ENCODE measurements at regions not wholly inside any gene's neighbourhood (a gene's known extent, or its start where the extent isn't known, plus 50 kb on each side); places are given as distances from the start of the nearest gene placed in this dataset.

DNA sequence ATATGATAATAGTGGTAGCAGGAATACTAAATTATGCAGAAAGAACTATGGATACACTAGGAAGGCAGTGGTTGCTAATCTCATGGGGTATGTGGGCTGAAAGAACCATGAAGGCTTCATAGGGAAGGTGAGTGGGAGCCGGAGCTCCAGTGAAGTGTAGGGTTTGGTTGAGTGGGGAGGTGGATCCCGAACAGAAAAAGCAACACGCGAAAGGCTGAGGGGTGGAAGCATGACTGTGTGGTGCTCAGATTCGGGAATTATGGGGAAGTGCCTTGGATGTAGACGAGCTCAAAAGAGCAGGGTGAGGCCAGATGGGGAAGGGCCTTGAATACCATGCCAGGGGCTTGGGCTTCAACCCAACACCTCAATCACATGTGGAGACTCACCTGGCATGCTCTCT, 715.1 kb downstream of the TYW1 start:
- Histone ChIP-seq H3K4me1 (ENCODE audit: control insufficient read depth, insufficient read depth, low read length) (no peaks in the 10 kb centered on the region), H3K36me3 (ENCODE audit: insufficient read depth, low read length) (no peaks in the 10 kb centered on the region), H3K9me3 (replicated peaks; ENCODE audit: low read length) (peaks cover 14% of the 10 kb centered on the region), H3K9ac (ENCODE audit: low read depth, low read length) (no peak overlapping the region), H3K4me3 (ENCODE audit: low read length) (no peak overlapping the region), H3K4me2 (ENCODE audit: low read length) (no peak overlapping the region), H3K27me3 (ENCODE audit: control insufficient read depth, insufficient read depth, low read length) (no peaks in the 10 kb centered on the region)

DNA sequence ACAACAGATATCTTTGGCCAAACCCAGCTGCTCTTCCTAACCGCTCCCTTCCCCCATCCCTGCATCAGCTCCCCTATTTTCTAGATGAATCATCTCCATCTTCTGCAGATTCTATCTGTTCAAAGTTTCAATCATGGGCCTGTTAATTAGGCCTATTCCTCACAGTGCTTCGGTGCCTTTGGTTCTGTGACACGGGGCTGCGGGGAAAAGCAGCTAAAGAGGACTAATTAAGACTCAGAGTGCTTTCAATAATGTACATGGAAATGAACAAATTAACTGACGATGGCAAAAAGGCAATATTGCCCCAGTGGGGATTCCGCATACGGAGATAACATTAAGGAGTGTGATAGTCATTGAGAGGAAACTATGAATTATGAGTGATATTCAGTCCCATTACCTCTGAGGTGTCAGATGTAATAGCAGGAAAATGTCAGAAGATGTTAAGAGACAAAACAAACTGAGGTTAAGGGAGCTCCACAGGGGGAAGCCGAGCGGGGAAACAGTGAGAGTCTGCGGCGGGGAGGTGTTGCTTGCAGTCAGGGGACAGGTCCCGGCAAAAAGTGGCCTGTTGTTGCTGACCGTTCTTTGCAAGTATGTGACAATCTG, 716.9 kb downstream of the TYW1 start:
- no peaks in the 10 kb centered on the region for H3K27me3 ChIP-seq (ENCODE audit: control insufficient read depth, insufficient read depth, low read length)
- peaks cover 12% of the 10 kb centered on the region for H3K9me3 ChIP-seq (replicated peaks; ENCODE audit: low read length)
- no peaks in the 10 kb centered on the region for H3K4me1 ChIP-seq (ENCODE audit: control insufficient read depth, insufficient read depth, low read length)
- no peak overlapping the region for H3K9ac ChIP-seq (ENCODE audit: low read depth, low read length)
- no peak overlapping the region for H3K4me3 ChIP-seq (ENCODE audit: low read length)
- H3K36me3 ChIP-seq (ENCODE audit: insufficient read depth, low read length): no peaks in the 10 kb centered on the region
- no peak overlapping the region for H3K4me2 ChIP-seq (ENCODE audit: low read length)

DNA sequence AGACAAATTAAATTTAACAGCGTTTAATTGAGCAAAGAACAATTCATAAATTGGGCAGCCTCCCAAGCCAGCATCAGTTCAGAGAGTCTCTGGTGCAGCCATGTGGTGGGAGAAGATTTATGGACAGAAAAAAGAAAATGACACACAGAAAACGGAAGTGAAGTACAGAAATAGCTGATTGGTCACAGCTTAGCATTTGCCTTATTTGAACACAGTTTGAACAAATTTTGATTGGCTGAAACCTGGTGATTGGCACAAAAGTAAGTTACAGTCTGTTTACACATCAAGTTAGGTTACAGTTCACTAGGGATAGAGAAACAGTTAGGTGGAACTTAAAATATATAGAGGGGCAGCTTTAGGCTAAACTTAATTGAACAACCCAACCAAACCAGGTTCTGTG, 720.1 kb downstream of the TYW1 start:
- Histone ChIP-seq H3K4me2 (ENCODE audit: low read length) (no peak overlapping the region), H3K4me1 (ENCODE audit: control insufficient read depth, insufficient read depth, low read length) (no peaks in the 10 kb centered on the region), H3K27me3 (ENCODE audit: control insufficient read depth, insufficient read depth, low read length) (no peaks in the 10 kb centered on the region), H3K4me3 (ENCODE audit: low read length) (no peak overlapping the region), H3K9ac (ENCODE audit: low read depth, low read length) (no peak overlapping the region), H3K9me3 (replicated peaks; ENCODE audit: low read length) (peaks cover 9% of the 10 kb centered on the region), H3K36me3 (ENCODE audit: insufficient read depth, low read length) (no peaks in the 10 kb centered on the region)

DNA sequence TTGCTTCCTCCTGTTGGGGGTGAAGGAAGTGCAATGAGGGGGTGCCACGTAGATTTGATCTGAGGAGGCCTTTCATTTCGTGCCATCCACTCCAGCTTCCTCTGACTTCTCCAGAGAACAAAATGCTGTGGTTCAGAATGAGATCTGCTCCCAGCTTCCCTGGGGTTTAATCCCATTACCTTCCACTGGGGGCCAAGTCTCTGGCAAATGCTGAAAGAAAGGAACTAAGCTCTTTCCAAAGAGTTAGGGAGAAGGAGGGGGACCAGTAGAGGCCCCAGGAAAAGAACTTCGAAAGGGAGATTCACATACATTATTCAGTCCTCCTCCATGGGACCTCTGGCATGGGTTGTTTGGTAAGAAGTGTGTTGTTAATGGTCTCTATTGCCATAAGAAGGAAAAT, 727.0 kb downstream of the TYW1 start:
- Histone ChIP-seq H3K9ac (ENCODE audit: low read depth, low read length) (no peak overlapping the region), H3K4me2 (ENCODE audit: low read length) (no peak overlapping the region), H3K27me3 (ENCODE audit: control insufficient read depth, insufficient read depth, low read length) (no peaks in the 10 kb centered on the region), H3K36me3 (ENCODE audit: insufficient read depth, low read length) (no peaks in the 10 kb centered on the region), H3K4me1 (ENCODE audit: control insufficient read depth, insufficient read depth, low read length) (no peaks in the 10 kb centered on the region), H3K9me3 (replicated peaks; ENCODE audit: low read length) (no peaks in the 10 kb centered on the region), H3K4me3 (ENCODE audit: low read length) (no peak overlapping the region)

DNA sequence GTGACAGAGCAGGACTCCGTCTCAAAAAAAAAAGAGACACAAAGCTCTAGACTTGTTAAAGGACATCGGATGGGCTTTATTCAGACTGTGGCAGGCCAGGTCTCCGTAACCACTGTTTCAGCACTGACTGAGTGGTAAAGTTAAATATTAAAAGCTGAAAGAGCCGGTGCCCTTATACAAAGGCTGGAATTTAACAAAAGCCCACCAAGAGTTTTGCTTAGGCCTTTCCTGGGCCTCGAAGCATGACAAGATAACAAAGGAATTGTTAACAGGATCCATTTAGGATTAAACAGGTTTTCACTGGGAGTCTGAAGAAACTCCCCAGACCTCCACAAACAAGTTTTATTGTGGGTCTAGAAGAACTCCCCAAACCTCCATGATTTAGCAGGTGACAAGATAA, 727.8 kb downstream of the TYW1 start:
- H3K9ac ChIP-seq (ENCODE audit: low read depth, low read length): no peak overlapping the region
- no peak overlapping the region for H3K4me2 ChIP-seq (ENCODE audit: low read length)
- no peaks in the 10 kb centered on the region for H3K9me3 ChIP-seq (replicated peaks; ENCODE audit: low read length)
- H3K27me3 ChIP-seq (ENCODE audit: control insufficient read depth, insufficient read depth, low read length): no peaks in the 10 kb centered on the region
- no peaks in the 10 kb centered on the region for H3K4me1 ChIP-seq (ENCODE audit: control insufficient read depth, insufficient read depth, low read length)
- H3K4me3 ChIP-seq (ENCODE audit: low read length): no peak overlapping the region
- H3K36me3 ChIP-seq (ENCODE audit: insufficient read depth, low read length): no peaks in the 10 kb centered on the region

DNA sequence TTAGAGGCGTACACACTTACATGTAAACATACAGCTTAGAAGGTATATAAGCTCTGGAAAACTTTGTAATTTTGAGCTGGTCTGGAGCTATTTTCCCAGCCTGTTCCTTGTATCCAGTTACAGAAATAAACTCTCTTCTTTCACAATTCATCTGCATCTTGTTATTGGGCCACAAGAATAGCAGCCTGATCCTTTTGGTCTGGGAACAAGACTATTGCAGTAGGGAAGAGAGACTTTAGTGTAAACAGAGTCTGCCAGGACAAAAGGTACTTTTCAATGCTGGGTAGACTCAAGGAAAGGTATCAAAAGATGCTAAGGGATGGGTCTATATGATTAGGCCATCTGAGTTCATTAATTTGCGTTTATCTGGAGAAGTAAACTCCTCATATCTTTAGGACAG, 728.3 kb downstream of the TYW1 start:
- Histone ChIP-seq H3K36me3 (ENCODE audit: insufficient read depth, low read length) (no peaks in the 10 kb centered on the region), H3K4me1 (ENCODE audit: control insufficient read depth, insufficient read depth, low read length) (no peaks in the 10 kb centered on the region), H3K9ac (ENCODE audit: low read depth, low read length) (no peak overlapping the region), H3K27me3 (ENCODE audit: control insufficient read depth, insufficient read depth, low read length) (no peaks in the 10 kb centered on the region), H3K4me2 (ENCODE audit: low read length) (no peak overlapping the region), H3K9me3 (replicated peaks; ENCODE audit: low read length) (no peaks in the 10 kb centered on the region), H3K4me3 (ENCODE audit: low read length) (no peak overlapping the region)

DNA sequence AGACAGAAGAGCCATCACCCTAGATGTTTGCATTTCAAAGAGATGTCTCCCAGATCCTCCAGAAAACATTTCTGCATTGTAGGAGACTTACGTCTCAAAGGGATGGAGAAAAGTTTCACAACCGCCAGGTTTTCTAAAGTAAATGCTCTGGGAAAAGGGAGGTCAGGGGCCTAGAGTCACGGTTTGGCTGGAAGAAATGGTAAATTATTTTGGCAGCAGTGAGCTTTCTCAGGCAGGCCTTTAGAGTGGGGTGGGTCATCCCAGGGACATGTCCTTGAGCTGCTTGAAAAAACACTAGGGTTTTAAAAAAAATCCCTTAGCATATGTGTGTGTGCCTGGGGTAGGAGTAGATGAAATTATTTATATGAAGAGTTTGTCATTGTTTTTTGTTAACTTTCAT, 728.8 kb downstream of the TYW1 start:
- Histone ChIP-seq H3K27me3 (ENCODE audit: control insufficient read depth, insufficient read depth, low read length) (no peaks in the 10 kb centered on the region), H3K4me3 (ENCODE audit: low read length) (no peak overlapping the region), H3K9me3 (replicated peaks; ENCODE audit: low read length) (no peaks in the 10 kb centered on the region), H3K9ac (ENCODE audit: low read depth, low read length) (no peak overlapping the region), H3K4me2 (ENCODE audit: low read length) (no peak overlapping the region), H3K4me1 (ENCODE audit: control insufficient read depth, insufficient read depth, low read length) (no peaks in the 10 kb centered on the region), H3K36me3 (ENCODE audit: insufficient read depth, low read length) (no peaks in the 10 kb centered on the region)

DNA sequence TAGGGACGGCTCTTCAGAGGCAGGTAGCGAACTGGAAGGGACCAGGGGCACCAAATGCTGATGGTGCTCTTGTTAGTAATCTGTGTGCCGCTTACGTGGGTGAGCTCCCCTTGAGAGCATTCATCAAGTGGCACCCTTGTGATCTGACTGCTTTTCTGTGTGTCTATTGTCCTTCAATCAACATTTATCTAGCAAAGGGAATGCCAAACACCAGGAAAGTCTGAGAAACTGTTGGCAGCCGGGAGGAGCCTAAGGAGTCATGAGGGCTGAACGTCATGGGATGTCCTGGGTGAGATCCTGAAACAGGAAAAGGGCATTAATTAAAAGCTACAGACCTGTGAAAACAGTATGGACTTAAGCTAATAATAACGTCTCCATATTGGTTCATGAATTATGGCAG, 733.1 kb downstream of the TYW1 start:
- Histone ChIP-seq H3K4me2 (ENCODE audit: low read length) (no peak overlapping the region), H3K4me3 (ENCODE audit: low read length) (no peak overlapping the region), H3K9ac (ENCODE audit: low read depth, low read length) (no peak overlapping the region), H3K36me3 (ENCODE audit: insufficient read depth, low read length) (no peaks in the 10 kb centered on the region), H3K27me3 (ENCODE audit: control insufficient read depth, insufficient read depth, low read length) (no peaks in the 10 kb centered on the region), H3K4me1 (ENCODE audit: control insufficient read depth, insufficient read depth, low read length) (no peaks in the 10 kb centered on the region), H3K9me3 (replicated peaks; ENCODE audit: low read length) (no peaks in the 10 kb centered on the region)

DNA sequence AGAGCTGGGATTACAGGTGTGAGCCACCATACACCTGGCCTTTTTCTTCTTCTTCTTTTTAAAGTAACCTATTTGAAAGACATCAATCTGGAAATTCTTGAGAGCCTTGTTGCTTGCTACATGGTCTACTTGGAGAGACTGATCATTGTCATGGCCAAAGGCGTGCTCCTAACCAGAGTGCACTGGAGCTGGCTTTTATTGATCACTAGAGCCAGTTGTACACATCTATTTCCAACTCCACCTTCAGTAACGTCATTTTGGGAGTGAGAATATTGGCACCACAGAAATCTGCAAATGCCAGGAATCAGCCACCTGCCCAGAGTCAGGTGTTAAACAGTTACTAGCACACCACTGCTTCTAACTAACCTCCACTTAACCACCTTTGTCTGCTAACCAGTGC, 735.1 kb downstream of the TYW1 start:
- Histone ChIP-seq H3K9ac (ENCODE audit: low read depth, low read length) (no peak overlapping the region), H3K4me2 (ENCODE audit: low read length) (no peak overlapping the region), H3K4me1 (ENCODE audit: control insufficient read depth, insufficient read depth, low read length) (no peaks in the 10 kb centered on the region), H3K9me3 (replicated peaks; ENCODE audit: low read length) (no peaks in the 10 kb centered on the region), H3K27me3 (ENCODE audit: control insufficient read depth, insufficient read depth, low read length) (no peaks in the 10 kb centered on the region), H3K36me3 (ENCODE audit: insufficient read depth, low read length) (no peaks in the 10 kb centered on the region), H3K4me3 (ENCODE audit: low read length) (no peak overlapping the region)

DNA sequence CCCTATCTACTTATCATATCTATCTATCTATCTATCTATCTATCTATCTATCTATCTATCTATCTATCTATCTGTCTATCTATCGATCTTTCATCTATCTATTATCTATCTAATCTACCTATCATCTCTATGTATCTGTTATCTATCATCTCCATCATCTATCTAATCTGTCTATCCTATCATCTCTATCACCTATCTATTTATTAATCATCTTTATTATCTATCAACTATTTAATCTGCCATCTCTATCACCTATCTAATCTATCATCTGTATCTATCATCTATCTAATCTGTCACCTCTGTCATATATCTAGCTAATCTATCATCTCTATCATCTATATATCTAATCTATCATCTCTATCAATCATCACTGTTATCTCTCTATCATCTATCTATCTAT, 736.3 kb downstream of the TYW1 start:
- H3K36me3 ChIP-seq (ENCODE audit: insufficient read depth, low read length): no peaks in the 10 kb centered on the region
- H3K9me3 ChIP-seq (replicated peaks; ENCODE audit: low read length): no peaks in the 10 kb centered on the region
- no peak overlapping the region for H3K4me2 ChIP-seq (ENCODE audit: low read length)
- H3K4me1 ChIP-seq (ENCODE audit: control insufficient read depth, insufficient read depth, low read length): no peaks in the 10 kb centered on the region
- H3K9ac ChIP-seq (ENCODE audit: low read depth, low read length): no peak overlapping the region
- H3K27me3 ChIP-seq (ENCODE audit: control insufficient read depth, insufficient read depth, low read length): no peaks in the 10 kb centered on the region
- H3K4me3 ChIP-seq (ENCODE audit: low read length): no peak overlapping the region

DNA sequence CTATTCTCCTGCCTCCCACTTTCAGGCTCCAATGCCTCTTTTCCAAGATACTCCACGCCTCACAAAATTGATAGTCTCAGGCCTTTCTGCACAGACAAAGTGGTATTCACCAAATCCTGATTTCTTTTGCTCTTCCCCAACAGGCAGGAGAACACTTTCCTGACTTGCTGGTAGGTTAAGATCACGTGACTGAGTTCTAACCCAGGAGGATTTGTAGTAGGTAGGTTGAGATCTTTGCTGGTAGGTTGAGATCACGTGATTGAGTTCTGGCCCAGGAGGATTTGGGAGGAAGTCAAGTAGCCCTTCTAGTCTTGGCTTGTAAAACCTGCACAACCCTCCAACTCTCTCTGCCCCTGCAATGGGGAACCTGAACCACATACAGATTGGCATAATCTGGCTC, 741.5 kb downstream of the TYW1 start:
- peaks cover 5% of the 10 kb centered on the region for H3K9me3 ChIP-seq (replicated peaks; ENCODE audit: low read length)
- no peak overlapping the region for H3K4me2 ChIP-seq (ENCODE audit: low read length)
- no peaks in the 10 kb centered on the region for H3K4me1 ChIP-seq (ENCODE audit: control insufficient read depth, insufficient read depth, low read length)
- H3K9ac ChIP-seq (ENCODE audit: low read depth, low read length): no peak overlapping the region
- H3K27me3 ChIP-seq (ENCODE audit: control insufficient read depth, insufficient read depth, low read length): no peaks in the 10 kb centered on the region
- H3K36me3 ChIP-seq (ENCODE audit: insufficient read depth, low read length): no peaks in the 10 kb centered on the region
- H3K4me3 ChIP-seq (ENCODE audit: low read length): no peak overlapping the region

DNA sequence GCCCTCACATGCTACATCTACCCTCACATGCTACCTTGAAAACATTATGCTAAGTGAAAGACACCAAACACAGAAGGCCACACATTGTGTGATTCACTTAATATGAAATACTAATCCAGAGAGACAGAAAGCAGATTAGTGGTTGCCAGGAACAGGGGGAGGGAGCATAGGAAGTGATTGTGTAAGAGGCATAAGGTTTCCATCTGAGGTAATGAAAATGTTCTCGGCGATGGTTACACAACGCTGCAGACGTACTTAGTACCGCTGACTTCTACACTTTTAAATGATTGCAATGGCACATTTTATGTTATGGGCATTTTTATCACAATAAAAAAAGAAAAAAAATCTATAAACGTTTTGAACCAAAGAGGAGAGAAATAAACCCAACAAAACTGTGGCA, 742.3 kb downstream of the TYW1 start:
- Histone ChIP-seq H3K27me3 (ENCODE audit: control insufficient read depth, insufficient read depth, low read length) (no peaks in the 10 kb centered on the region), H3K9ac (ENCODE audit: low read depth, low read length) (no peak overlapping the region), H3K4me2 (ENCODE audit: low read length) (no peak overlapping the region), H3K36me3 (ENCODE audit: insufficient read depth, low read length) (no peaks in the 10 kb centered on the region), H3K4me3 (ENCODE audit: low read length) (no peak overlapping the region), H3K9me3 (replicated peaks; ENCODE audit: low read length) (peaks cover 10% of the 10 kb centered on the region), H3K4me1 (ENCODE audit: control insufficient read depth, insufficient read depth, low read length) (no peaks in the 10 kb centered on the region)

Measured in skeletal muscle satellite cell (primary cell).